ENCODE measurements at regions not wholly inside any gene's neighbourhood (a gene's known extent, or its start where the extent isn't known, plus 50 kb on each side); places are given as distances from the start of the nearest gene placed in this dataset.

- no peaks in the 10 kb centered on the region for H3K9me3 ChIP-seq
- no peaks in the 10 kb centered on the region for H3K36me3 ChIP-seq
- no peak for DNase-seq
- no peak overlapping the region for H3K4me3 ChIP-seq
- no peaks in the 10 kb centered on the region for H3K4me1 ChIP-seq (ENCODE audit: insufficient read depth)
- no peak overlapping the region for H3K27ac ChIP-seq
- intact Hi-C loops (cut with DNase I) = no loop called here
- TF ChIP-seq CTCF (IDR thresholded peaks at IDR 0.05) (no peak), POLR2A (IDR thresholded peaks at IDR 0.05) (no peak), EP300 (IDR thresholded peaks at IDR 0.05) (no peak)
- no peaks in the 10 kb centered on the region for H3K27me3 ChIP-seq
- WGBS, 3 donors = 40 to 89% (median 58%) methylated on average over 1 of the region's 1 CpG
Measured at GRCh38 chr4:45636175-45636574, 487.7 kb downstream of the GABRG1 start.

- no peaks in the 10 kb centered on the region for H3K4me1 ChIP-seq (ENCODE audit: insufficient read depth)
- no peak for TF ChIP-seq CTCF (IDR thresholded peaks at IDR 0.05)
- TF ChIP-seq POLR2A (IDR thresholded peaks at IDR 0.05) = no peak
- TF ChIP-seq EP300 (IDR thresholded peaks at IDR 0.05) = no peak
- H3K4me3 ChIP-seq = no peak overlapping the region
- no peaks in the 10 kb centered on the region for H3K36me3 ChIP-seq
- no peak overlapping the region for H3K27ac ChIP-seq
- WGBS, 3 donors = 59 to 83% (median 77%) methylated on average over 2 of the region's 2 CpGs
- intact Hi-C loops (cut with DNase I) = no loop called here
- no peaks in the 10 kb centered on the region for H3K27me3 ChIP-seq
- DNase-seq = no peak
- no peaks in the 10 kb centered on the region for H3K9me3 ChIP-seq
Measured at GRCh38 chr4:45629717-45630116, 494.1 kb downstream of the GABRG1 start.

GRCh38 chr4:45621971-45622370, 501.9 kb downstream of the GABRG1 start:
- H3K9me3 ChIP-seq = no peaks in the 10 kb centered on the region
- no peaks in the 10 kb centered on the region for H3K4me1 ChIP-seq (ENCODE audit: insufficient read depth)
- H3K36me3 ChIP-seq = no peaks in the 10 kb centered on the region
- intact Hi-C loops (cut with DNase I) = no loop called here
- no peak overlapping the region for H3K27ac ChIP-seq
- no peak for DNase-seq
- no peak overlapping the region for H3K4me3 ChIP-seq
- 70 to 80% (median 79%) methylated on average over 2 of the region's 2 CpGs for WGBS, 3 donors
- H3K27me3 ChIP-seq = no peaks in the 10 kb centered on the region
- no peak for TF ChIP-seq POLR2A (IDR thresholded peaks at IDR 0.05)
- TF ChIP-seq EP300 (IDR thresholded peaks at IDR 0.05) = no peak
- TF ChIP-seq CTCF (IDR thresholded peaks at IDR 0.05) = no peak

GRCh38 chr4:45620808-45621207, 503.0 kb downstream of the GABRG1 start:
- Histone ChIP-seq H3K9me3 (no peaks in the 10 kb centered on the region), H3K4me1 (ENCODE audit: insufficient read depth) (no peaks in the 10 kb centered on the region), H3K27me3 (no peaks in the 10 kb centered on the region), H3K27ac (no peak overlapping the region), H3K36me3 (no peaks in the 10 kb centered on the region), H3K4me3 (no peak overlapping the region)
- intact Hi-C loops (cut with DNase I) = no loop called here
- WGBS, 3 donors = 68 to 75% (median 69%) methylated on average over 1 of the region's 1 CpG
- no peak for DNase-seq
- TF ChIP-seq POLR2A (IDR thresholded peaks at IDR 0.05) (no peak), EP300 (IDR thresholded peaks at IDR 0.05) (no peak)

- Histone ChIP-seq H3K9me3 (no peaks in the 10 kb centered on the region), H3K4me1 (ENCODE audit: insufficient read depth) (no peaks in the 10 kb centered on the region), H3K27ac (no peak overlapping the region), H3K27me3 (no peaks in the 10 kb centered on the region), H3K36me3 (no peaks in the 10 kb centered on the region), H3K4me3 (no peak overlapping the region)
- TF ChIP-seq CTCF (IDR thresholded peaks at IDR 0.05) (no peak), POLR2A (IDR thresholded peaks at IDR 0.05) (no peak), EP300 (IDR thresholded peaks at IDR 0.05) (no peak)
- DNase-seq = no peak
- intact Hi-C loops (cut with DNase I) = no loop called here
- 63 to 74% (median 64%) methylated on average over 6 of the region's 6 CpGs for WGBS, 3 donors
Measured at GRCh38 chr4:45596379-45597101, 527.3 kb downstream of the GABRG1 start.
